Endodermal cell (in vitro differentiated cells): ENCODE measurements at regions not wholly inside any gene's neighbourhood (a gene's known extent, or its start where the extent isn't known, plus 50 kb on each side); places are given as distances from the start of the nearest gene placed in this dataset.

Experiments used
- DNase-seq: peaks from one replicate; pipeline ENCODE4 v3.0.0-alpha.2; 2017
- H3K27ac ChIP-seq: 2 replicates; pipeline ENCODE4 v1.5.1; 2013; ENCODE audit warnings: mild to moderate bottlenecking, low read depth, low read length, moderate library complexity
- H3K27me3 ChIP-seq: 2 replicates; pipeline ENCODE4 v1.6.1; 2013; ENCODE audit warnings: mild to moderate bottlenecking, low read length, moderate library complexity; ENCODE audit not compliant: insufficient read depth, control insufficient read depth, poor library complexity, severe bottlenecking
- H3K36me3 ChIP-seq: 2 replicates; pipeline ENCODE4 v1.7.0; 2013; ENCODE audit warnings: mild to moderate bottlenecking, low read length, moderate library complexity; ENCODE audit not compliant: control insufficient read depth, insufficient read depth
- H3K4me1 ChIP-seq: one replicate; pipeline ENCODE4 v1.7.0; 2013; ENCODE audit warnings: low read length; ENCODE audit not compliant: control insufficient read depth, insufficient read depth
- H3K4me3 ChIP-seq: 2 replicates; pipeline ENCODE4 v1.5.1; 2013; ENCODE audit warnings: mild to moderate bottlenecking, low read length, moderate library complexity
- H3K9ac ChIP-seq: 2 replicates; pipeline ENCODE4 v1.6.1; 2013; ENCODE audit warnings: mild to moderate bottlenecking, low read length, moderate library complexity; ENCODE audit not compliant: poor library complexity, severe bottlenecking; ENCODE audit errors: extremely low read depth
- H3K9me3 ChIP-seq: 2 replicates; pipeline ENCODE4 v1.6.1; 2013; ENCODE audit warnings: mild to moderate bottlenecking, low read length, moderate library complexity; ENCODE audit not compliant: control insufficient read depth
- H3K27ac Mint-ChIP-seq: 2 replicates; pipeline ENCODE4 v1.8.0; 2020; ENCODE audit warnings: mixed read lengths
- H3K27me3 Mint-ChIP-seq: 2 replicates; pipeline ENCODE4 v1.8.0; 2021; ENCODE audit warnings: mild to moderate bottlenecking, mixed read lengths; ENCODE audit not compliant: insufficient read depth
- H3K36me3 Mint-ChIP-seq: 2 replicates; pipeline ENCODE4 v1.8.0; 2020; ENCODE audit warnings: low read depth, mixed read lengths
- H3K4me1 Mint-ChIP-seq: 2 replicates; pipeline ENCODE4 v1.8.0; 2020; ENCODE audit warnings: mixed read lengths
- H3K4me3 Mint-ChIP-seq: 2 replicates; pipeline ENCODE4 v1.8.0; 2020; ENCODE audit warnings: mild to moderate bottlenecking, moderate library complexity, mixed read lengths
- H3K9me3 Mint-ChIP-seq: 2 replicates; pipeline ENCODE4 v1.8.0; 2020; ENCODE audit warnings: mild to moderate bottlenecking, mixed read lengths
- WGBS, 2 experiments: methylation state at CpG; one replicate each; pipeline versions ENCODE4 v1.1.5 to v1.1.7; 2013; ENCODE audit warnings: missing lambda C conversion rate in 2 of 2, mixed read lengths in 1 of 2; ENCODE audit not compliant: insufficient coverage in 1 of 2, insufficient read length in 1 of 2; 5-methylcytosine and 5-hydroxymethylcytosine counted together
- TF ChIP-seq, protein P1 (sequence below): fragments of 200-600 bp; sonication (generic); conservative IDR thresholded peaks from 2 replicates; pipeline ENCODE4 v1.5.0; 2021; ENCODE audit warnings: antibody characterized with exemption, mild to moderate bottlenecking

DNA sequence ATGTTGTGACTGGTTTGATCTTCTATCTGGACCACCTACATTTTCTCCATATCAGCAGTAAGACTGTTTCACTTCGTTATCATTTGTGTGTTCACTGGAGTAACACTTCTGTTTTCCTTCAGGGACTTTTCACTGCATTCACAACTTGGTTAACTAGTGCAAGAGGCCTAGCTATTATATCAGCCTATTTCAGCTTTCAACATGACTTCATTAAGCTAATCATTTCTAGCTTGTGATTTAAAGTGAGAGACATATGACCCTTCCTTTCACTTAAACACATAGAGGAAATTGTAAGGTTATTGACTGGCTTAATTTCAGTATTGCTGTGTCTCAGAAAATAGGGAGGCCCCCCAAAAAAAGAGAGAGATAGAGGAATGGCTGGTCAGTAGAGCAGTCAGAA lies 622.8 kb upstream of the NRSN1 start:
- Mint-ChIP-seq H3K4me3 (no peak overlapping the region), H3K27me3 (no peaks in the 10 kb centered on the region), H3K36me3 (no peaks in the 10 kb centered on the region), H3K9me3 (no peaks in the 10 kb centered on the region), H3K27ac (no peak overlapping the region), H3K4me1 (peaks cover 4% of the 10 kb centered on the region)
- TF ChIP-seq, protein P1, sequence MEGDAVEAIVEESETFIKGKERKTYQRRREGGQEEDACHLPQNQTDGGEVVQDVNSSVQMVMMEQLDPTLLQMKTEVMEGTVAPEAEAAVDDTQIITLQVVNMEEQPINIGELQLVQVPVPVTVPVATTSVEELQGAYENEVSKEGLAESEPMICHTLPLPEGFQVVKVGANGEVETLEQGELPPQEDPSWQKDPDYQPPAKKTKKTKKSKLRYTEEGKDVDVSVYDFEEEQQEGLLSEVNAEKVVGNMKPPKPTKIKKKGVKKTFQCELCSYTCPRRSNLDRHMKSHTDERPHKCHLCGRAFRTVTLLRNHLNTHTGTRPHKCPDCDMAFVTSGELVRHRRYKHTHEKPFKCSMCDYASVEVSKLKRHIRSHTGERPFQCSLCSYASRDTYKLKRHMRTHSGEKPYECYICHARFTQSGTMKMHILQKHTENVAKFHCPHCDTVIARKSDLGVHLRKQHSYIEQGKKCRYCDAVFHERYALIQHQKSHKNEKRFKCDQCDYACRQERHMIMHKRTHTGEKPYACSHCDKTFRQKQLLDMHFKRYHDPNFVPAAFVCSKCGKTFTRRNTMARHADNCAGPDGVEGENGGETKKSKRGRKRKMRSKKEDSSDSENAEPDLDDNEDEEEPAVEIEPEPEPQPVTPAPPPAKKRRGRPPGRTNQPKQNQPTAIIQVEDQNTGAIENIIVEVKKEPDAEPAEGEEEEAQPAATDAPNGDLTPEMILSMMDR, result no peak
- no peaks in the 10 kb centered on the region for H3K27me3 ChIP-seq
- H3K36me3 ChIP-seq, result no peaks in the 10 kb centered on the region
- no peak overlapping the region for H3K27ac ChIP-seq
- WGBS, 2 experiments, result 88 to 100% methylated on average over 1 of the region's 1 CpG
- no peaks in the 10 kb centered on the region for H3K4me1 ChIP-seq
- DNase-seq, result no peak
- no peaks in the 10 kb centered on the region for H3K9me3 ChIP-seq
- no peak overlapping the region for H3K4me3 ChIP-seq
- no peak overlapping the region for H3K9ac ChIP-seq

- H3K4me3 ChIP-seq, result no peak overlapping the region
- no peaks in the 10 kb centered on the region for H3K27me3 Mint-ChIP-seq
- H3K4me1 ChIP-seq, result no peaks in the 10 kb centered on the region
- H3K9me3 ChIP-seq, result no peaks in the 10 kb centered on the region
- peaks cover 2% of the 10 kb centered on the region for H3K4me1 Mint-ChIP-seq
- no peaks in the 10 kb centered on the region for H3K36me3 Mint-ChIP-seq
- WGBS, 2 experiments, result 97 to 100% methylated on average over 2 to 3 of the region's 3 CpGs
- TF ChIP-seq, protein P1, result no peak
- no peaks in the 10 kb centered on the region for H3K27me3 ChIP-seq
- no peak overlapping the region for H3K27ac Mint-ChIP-seq
- H3K9me3 Mint-ChIP-seq, result no peaks in the 10 kb centered on the region
- no peak overlapping the region for H3K4me3 Mint-ChIP-seq
- no peak for DNase-seq
- no peaks in the 10 kb centered on the region for H3K36me3 ChIP-seq
- no peak overlapping the region for H3K27ac ChIP-seq
- H3K9ac ChIP-seq, result no peak overlapping the region
Observed at GRCh38 chr6:23505026-23505425, 621.0 kb upstream of the NRSN1 start.

- Mint-ChIP-seq H3K9me3 (no peaks in the 10 kb centered on the region), H3K4me1 (peaks cover 11% of the 10 kb centered on the region), H3K27me3 (no peaks in the 10 kb centered on the region), H3K4me3 (no peak overlapping the region), H3K27ac (no peak overlapping the region), H3K36me3 (no peaks in the 10 kb centered on the region)
- Histone ChIP-seq H3K9me3 (no peaks in the 10 kb centered on the region), H3K9ac (no peak overlapping the region), H3K4me3 (no peak overlapping the region), H3K27me3 (no peaks in the 10 kb centered on the region), H3K36me3 (no peaks in the 10 kb centered on the region), H3K4me1 (no peaks in the 10 kb centered on the region), H3K27ac (no peak overlapping the region)
- no peak for DNase-seq
- WGBS, 2 experiments, result 80% methylated on average over 1 of the region's 2 CpGs; no CpG with 5 or more reads in 1 of the 2 experiments
- TF ChIP-seq, protein P1, result no peak
Observed at GRCh38 chr6:23510778-23511510, 615.1 kb upstream of the NRSN1 start.
